IPS-15b (cell line): ENCODE measurements at regions not wholly inside any gene's neighbourhood (a gene's known extent, or its start where the extent isn't known, plus 50 kb on each side); places are given as distances from the start of the nearest gene placed in this dataset.

ENCODE experiments used
- H3K27me3 ChIP-seq: one replicate; pipeline ENCODE4 v1.6.1; 2013; ENCODE audit warnings: low read length; ENCODE audit not compliant: control insufficient read depth, insufficient read depth
- H3K36me3 ChIP-seq: one replicate; pipeline ENCODE4 v1.6.1; 2013; ENCODE audit warnings: low read length; ENCODE audit not compliant: control insufficient read depth, insufficient read depth
- H3K4me1 ChIP-seq: one replicate; pipeline ENCODE4 v1.6.1; 2013; ENCODE audit warnings: mild to moderate bottlenecking, low read length; ENCODE audit not compliant: control insufficient read depth, insufficient read depth
- H3K4me3 ChIP-seq: one replicate; pipeline ENCODE4 v1.5.1; 2013; ENCODE audit warnings: low read depth, low read length
- H3K9ac ChIP-seq: one replicate; pipeline ENCODE4 v1.6.1; 2013; ENCODE audit warnings: low read depth, mild to moderate bottlenecking, low read length
- H3K9me3 ChIP-seq: one replicate; pipeline ENCODE4 v1.6.1; 2013; ENCODE audit warnings: mild to moderate bottlenecking, low read length; ENCODE audit not compliant: control insufficient read depth, insufficient read depth

GRCh38 chr20:60274717-60275116 is 316.5 kb downstream of the CDH26 start:
- H3K4me1 ChIP-seq = peaks cover 3% of the 10 kb centered on the region
- no peak overlapping the region for H3K9ac ChIP-seq
- H3K27me3 ChIP-seq = no peaks in the 10 kb centered on the region
- H3K36me3 ChIP-seq = no peaks in the 10 kb centered on the region
- no peak overlapping the region for H3K4me3 ChIP-seq
- H3K9me3 ChIP-seq = no peaks in the 10 kb centered on the region

GRCh38 chr20:60281295-60281694 is 323.1 kb downstream of the CDH26 start:
- peaks cover 19% of the 10 kb centered on the region for H3K9me3 ChIP-seq
- H3K4me1 ChIP-seq = no peaks in the 10 kb centered on the region
- no peak overlapping the region for H3K9ac ChIP-seq
- H3K27me3 ChIP-seq = peaks cover 2% of the 10 kb centered on the region
- no peaks in the 10 kb centered on the region for H3K36me3 ChIP-seq
- H3K4me3 ChIP-seq = no peak overlapping the region

GRCh38 chr20:60283281-60283680 is 325.1 kb downstream of the CDH26 start:
- H3K27me3 ChIP-seq = peaks cover 2% of the 10 kb centered on the region
- H3K4me3 ChIP-seq = no peak overlapping the region
- no peaks in the 10 kb centered on the region for H3K4me1 ChIP-seq
- no peaks in the 10 kb centered on the region for H3K36me3 ChIP-seq
- no peak overlapping the region for H3K9ac ChIP-seq
- H3K9me3 ChIP-seq = peaks cover 26% of the 10 kb centered on the region

GRCh38 chr20:60286764-60287163 is 328.5 kb downstream of the CDH26 start:
- H3K36me3 ChIP-seq = no peaks in the 10 kb centered on the region
- H3K4me3 ChIP-seq = no peak overlapping the region
- peaks cover 28% of the 10 kb centered on the region for H3K9me3 ChIP-seq
- no peaks in the 10 kb centered on the region for H3K4me1 ChIP-seq
- no peak overlapping the region for H3K9ac ChIP-seq
- no peaks in the 10 kb centered on the region for H3K27me3 ChIP-seq

- H3K27me3 ChIP-seq = no peaks in the 10 kb centered on the region
- no peaks in the 10 kb centered on the region for H3K4me1 ChIP-seq
- H3K9ac ChIP-seq = no peak overlapping the region
- no peaks in the 10 kb centered on the region for H3K36me3 ChIP-seq
- H3K9me3 ChIP-seq = peaks cover 25% of the 10 kb centered on the region
- no peak overlapping the region for H3K4me3 ChIP-seq
Measured at GRCh38 chr20:60288945-60289344, 330.7 kb downstream of the CDH26 start.

GRCh38 chr20:60292001-60292520 is 333.8 kb downstream of the CDH26 start:
- H3K9ac ChIP-seq = no peak overlapping the region
- H3K4me1 ChIP-seq = no peaks in the 10 kb centered on the region
- H3K9me3 ChIP-seq = peaks cover 6% of the 10 kb centered on the region
- H3K4me3 ChIP-seq = no peak overlapping the region
- no peaks in the 10 kb centered on the region for H3K36me3 ChIP-seq
- no peaks in the 10 kb centered on the region for H3K27me3 ChIP-seq

- H3K9ac ChIP-seq = no peak overlapping the region
- H3K9me3 ChIP-seq = peaks cover 3% of the 10 kb centered on the region
- no peak overlapping the region for H3K4me3 ChIP-seq
- no peaks in the 10 kb centered on the region for H3K4me1 ChIP-seq
- no peaks in the 10 kb centered on the region for H3K27me3 ChIP-seq
- no peaks in the 10 kb centered on the region for H3K36me3 ChIP-seq
Measured at GRCh38 chr20:60294632-60295031, 336.4 kb downstream of the CDH26 start.

GRCh38 chr20:60295214-60295613 is 337.0 kb downstream of the CDH26 start:
- H3K4me1 ChIP-seq = no peaks in the 10 kb centered on the region
- H3K9me3 ChIP-seq = peaks cover 3% of the 10 kb centered on the region
- H3K4me3 ChIP-seq = no peak overlapping the region

GRCh38 chr20:60297649-60298048 is 339.4 kb downstream of the CDH26 start:
- Histone ChIP-seq H3K36me3 (no peaks in the 10 kb centered on the region), H3K9me3 (no peaks in the 10 kb centered on the region), H3K4me1 (no peaks in the 10 kb centered on the region), H3K4me3 (no peak overlapping the region), H3K27me3 (no peaks in the 10 kb centered on the region), H3K9ac (no peak overlapping the region)

More at GRCh38 chr20:60295214-60295613, 337.0 kb downstream of the CDH26 start:
- Histone ChIP-seq H3K36me3 (no peaks in the 10 kb centered on the region), H3K9ac (no peak overlapping the region), H3K27me3 (no peaks in the 10 kb centered on the region)

GRCh38 chr20:60298647-60299046 is 340.4 kb downstream of the CDH26 start:
- H3K27me3 ChIP-seq = no peaks in the 10 kb centered on the region

GRCh38 chr20:60299951-60300350 is 341.7 kb downstream of the CDH26 start:
- Histone ChIP-seq H3K27me3 (no peaks in the 10 kb centered on the region), H3K36me3 (no peaks in the 10 kb centered on the region), H3K4me3 (no peak overlapping the region), H3K9ac (no peak overlapping the region), H3K4me1 (no peaks in the 10 kb centered on the region), H3K9me3 (no peaks in the 10 kb centered on the region)

More at GRCh38 chr20:60298647-60299046, 340.4 kb downstream of the CDH26 start:
- no peaks in the 10 kb centered on the region for H3K4me1 ChIP-seq
- H3K4me3 ChIP-seq = no peak overlapping the region
- no peak overlapping the region for H3K9ac ChIP-seq
- no peaks in the 10 kb centered on the region for H3K9me3 ChIP-seq
- H3K36me3 ChIP-seq = no peaks in the 10 kb centered on the region

GRCh38 chr20:60300374-60300773 is 342.2 kb downstream of the CDH26 start:
- no peaks in the 10 kb centered on the region for H3K9me3 ChIP-seq
- H3K27me3 ChIP-seq = no peaks in the 10 kb centered on the region
- no peak overlapping the region for H3K9ac ChIP-seq
- no peaks in the 10 kb centered on the region for H3K4me1 ChIP-seq
- no peaks in the 10 kb centered on the region for H3K36me3 ChIP-seq
- no peak overlapping the region for H3K4me3 ChIP-seq
